H1 (cell line): ENCODE measurements at regions not wholly inside any gene's neighbourhood (a gene's known extent, or its start where the extent isn't known, plus 50 kb on each side); places are given as distances from the start of the nearest gene placed in this dataset.

ENCODE experiments used
- TF ChIP-seq, protein P1 (sequence below): IDR thresholded peaks from 2 replicates; pipeline ENCODE4 v1.6.1; 2011; ENCODE audit warnings: low read length, improper control_type of control experiment

- TF ChIP-seq, protein P1, sequence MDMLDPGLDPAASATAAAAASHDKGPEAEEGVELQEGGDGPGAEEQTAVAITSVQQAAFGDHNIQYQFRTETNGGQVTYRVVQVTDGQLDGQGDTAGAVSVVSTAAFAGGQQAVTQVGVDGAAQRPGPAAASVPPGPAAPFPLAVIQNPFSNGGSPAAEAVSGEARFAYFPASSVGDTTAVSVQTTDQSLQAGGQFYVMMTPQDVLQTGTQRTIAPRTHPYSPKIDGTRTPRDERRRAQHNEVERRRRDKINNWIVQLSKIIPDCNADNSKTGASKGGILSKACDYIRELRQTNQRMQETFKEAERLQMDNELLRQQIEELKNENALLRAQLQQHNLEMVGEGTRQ = no peak
These were observed 283.8 kb downstream of the VRK1 start (continued) for GRCh38 chr14:97080991-97081390.
